ENCODE measurements at regions not wholly inside any gene's neighbourhood (a gene's known extent, or its start where the extent isn't known, plus 50 kb on each side); places are given as distances from the start of the nearest gene placed in this dataset.

GRCh38 chr9:113754739-113755138, 121.4 kb upstream of the ZNF618 start:
- no peaks in the 10 kb centered on the region for H3K36me3 ChIP-seq
- H3K27me3 ChIP-seq = no peaks in the 10 kb centered on the region
- H3K27ac ChIP-seq = no peak overlapping the region
- no peak for DNase-seq
- H3K4me1 ChIP-seq = no peaks in the 10 kb centered on the region
- H3K4me3 ChIP-seq = no peak overlapping the region
- no peaks in the 10 kb centered on the region for H3K9me3 ChIP-seq
- TF ChIP-seq CTCF (IDR thresholded peaks at IDR 0.05) (no peak), POLR2A (IDR thresholded peaks at IDR 0.05) (no peak)

GRCh38 chr9:113755433-113755832, 120.7 kb upstream of the ZNF618 start:
- no peaks in the 10 kb centered on the region for H3K36me3 ChIP-seq
- no peak for DNase-seq
- no peaks in the 10 kb centered on the region for H3K9me3 ChIP-seq
- H3K27me3 ChIP-seq = no peaks in the 10 kb centered on the region
- H3K4me1 ChIP-seq = no peaks in the 10 kb centered on the region
- TF ChIP-seq POLR2A (IDR thresholded peaks at IDR 0.05) = no peak
- no peak overlapping the region for H3K4me3 ChIP-seq
- no peak overlapping the region for H3K27ac ChIP-seq

GRCh38 chr9:113756476-113757192, 119.5 kb upstream of the ZNF618 start:
- TF ChIP-seq POLR2A (IDR thresholded peaks at IDR 0.05) (no peak), CTCF (IDR thresholded peaks at IDR 0.05) (no peak)
- no peaks in the 10 kb centered on the region for H3K4me1 ChIP-seq
- no peak for DNase-seq
- no peak overlapping the region for H3K4me3 ChIP-seq
- no peaks in the 10 kb centered on the region for H3K9me3 ChIP-seq
- no peaks in the 10 kb centered on the region for H3K27me3 ChIP-seq
- H3K27ac ChIP-seq = no peak overlapping the region
- no peaks in the 10 kb centered on the region for H3K36me3 ChIP-seq

GRCh38 chr9:113763429-113763828, 112.7 kb upstream of the ZNF618 start:
- Histone ChIP-seq H3K9me3 (no peaks in the 10 kb centered on the region), H3K36me3 (no peaks in the 10 kb centered on the region), H3K4me3 (no peak overlapping the region), H3K27ac (no peak overlapping the region), H3K4me1 (no peaks in the 10 kb centered on the region), H3K27me3 (no peaks in the 10 kb centered on the region)
- no peak for DNase-seq
- no peak for TF ChIP-seq POLR2A (IDR thresholded peaks at IDR 0.05)
- no peak for TF ChIP-seq CTCF (IDR thresholded peaks at IDR 0.05)

GRCh38 chr9:113764572-113764971, 111.5 kb upstream of the ZNF618 start:
- no peak for DNase-seq
- no peaks in the 10 kb centered on the region for H3K4me1 ChIP-seq
- TF ChIP-seq POLR2A (IDR thresholded peaks at IDR 0.05) (no peak), CTCF (IDR thresholded peaks at IDR 0.05) (no peak)
- no peak overlapping the region for H3K27ac ChIP-seq
- no peaks in the 10 kb centered on the region for H3K27me3 ChIP-seq
- H3K36me3 ChIP-seq = no peaks in the 10 kb centered on the region
- H3K4me3 ChIP-seq = no peak overlapping the region
- H3K9me3 ChIP-seq = no peaks in the 10 kb centered on the region

GRCh38 chr9:113769412-113769811, 106.7 kb upstream of the ZNF618 start:
- Histone ChIP-seq H3K9me3 (no peaks in the 10 kb centered on the region), H3K4me1 (no peaks in the 10 kb centered on the region), H3K36me3 (no peaks in the 10 kb centered on the region), H3K27me3 (no peaks in the 10 kb centered on the region), H3K27ac (no peak overlapping the region), H3K4me3 (no peak overlapping the region)
- no peak for DNase-seq
- TF ChIP-seq CTCF (IDR thresholded peaks at IDR 0.05) = no peak
- TF ChIP-seq POLR2A (IDR thresholded peaks at IDR 0.05) = no peak
